GM12872 (cell line): ENCODE measurements at regions not wholly inside any gene's neighbourhood (a gene's known extent, or its start where the extent isn't known, plus 50 kb on each side); places are given as distances from the start of the nearest gene placed in this dataset.

ENCODE experiments used
- CTCF ChIP-seq: IDR thresholded peaks from 3 replicates; pipeline ENCODE4 v1.5.1; 2011; ENCODE audit warnings: low read depth, mild to moderate bottlenecking, low read length, moderate library complexity; ENCODE audit not compliant: insufficient read depth

GRCh38 chr9:13484186-13484585, 204.7 kb upstream of the MPDZ start:
- no peak for TF ChIP-seq CTCF

GRCh38 chr9:13481274-13481673, 201.8 kb upstream of the MPDZ start:
- TF ChIP-seq CTCF = no peak

- no peak for TF ChIP-seq CTCF
Observed at GRCh38 chr9:13480693-13481092, 201.2 kb upstream of the MPDZ start.

- TF ChIP-seq CTCF = no peak
Observed at GRCh38 chr9:13479096-13479495, 199.6 kb upstream of the MPDZ start.

- TF ChIP-seq CTCF = no peak
Observed at GRCh38 chr9:13478639-13479038, 199.1 kb upstream of the MPDZ start.

- no peak for TF ChIP-seq CTCF
Observed at GRCh38 chr9:13478160-13478559, 198.7 kb upstream of the MPDZ start.

GRCh38 chr9:13470836-13471235, 191.3 kb upstream of the MPDZ start:
- no peak for TF ChIP-seq CTCF

GRCh38 chr9:13467157-13467556, 187.7 kb upstream of the MPDZ start:
- no peak for TF ChIP-seq CTCF
